ENCODE measurements at regions not wholly inside any gene's neighbourhood (a gene's known extent, or its start where the extent isn't known, plus 50 kb on each side); places are given as distances from the start of the nearest gene placed in this dataset.

DNA sequence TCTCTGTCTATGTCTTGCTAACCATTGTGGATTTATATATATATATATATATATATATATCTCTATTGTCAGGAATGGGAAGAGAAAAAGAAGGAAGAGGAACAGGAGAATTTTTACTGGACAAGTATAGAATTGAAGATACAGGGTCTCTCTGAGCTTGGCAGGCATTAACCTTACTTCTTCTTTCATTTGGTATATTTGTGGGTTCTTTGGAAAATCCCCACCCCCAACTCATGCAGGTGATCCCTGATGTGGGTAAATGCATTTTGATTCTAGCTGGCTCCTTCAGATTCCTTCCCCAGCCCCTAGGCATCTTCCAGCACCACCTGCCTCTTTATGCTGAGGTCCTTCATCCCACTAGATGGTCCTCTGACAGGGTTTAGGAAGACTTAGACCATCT, 78.8 kb upstream of the TRABD2B start:
- H3K27ac ChIP-seq (ENCODE audit: low read depth), result no peak overlapping the region
- ATAC-seq (no peak), DNase-seq (ENCODE audit: low spot score) (no peak)
- H4K20me1 ChIP-seq (replicated peaks; ENCODE audit: insufficient read depth), result no peaks in the 10 kb centered on the region
- Mint-ChIP-seq H3K36me3 (ENCODE audit: low read depth) (no peaks in the 10 kb centered on the region), H3K4me3 (no peak overlapping the region), H3K27me3 (ENCODE audit: insufficient read depth, low read depth, poor library complexity) (peaks cover 6% of the 10 kb centered on the region), H3K4me1 (no peaks in the 10 kb centered on the region; the same call in 2 of the 3 replicates), H3K27ac (no peak overlapping the region), H3K9me3 (no peaks in the 10 kb centered on the region)
- H3K4me1 ChIP-seq (ENCODE audit: insufficient read depth), result no peaks in the 10 kb centered on the region
- H2AFZ ChIP-seq, result no peak overlapping the region
- H3K79me2 ChIP-seq (replicated peaks; ENCODE audit: insufficient read depth), result no peaks in the 10 kb centered on the region
- H3K36me3 ChIP-seq (ENCODE audit: insufficient read depth), result no peaks in the 10 kb centered on the region
- no peak overlapping the region for H3K4me3 ChIP-seq
- H3K9me2 ChIP-seq (ENCODE audit: insufficient read depth), result peaks cover 5% of the 10 kb centered on the region; the same call in 1 of the 2 replicates
- H3K27me3 ChIP-seq (ENCODE audit: insufficient read depth), result no peaks in the 10 kb centered on the region
- H3F3A ChIP-seq (replicated peaks; ENCODE audit: low read depth), result no peaks in the 10 kb centered on the region
- H3K4me2 ChIP-seq, result no peak overlapping the region
- TF ChIP-seq ZNF462 (CRISPR knock-in tag; IDR thresholded peaks at IDR 0.05) (no peak), EZH2phosphoT487 (IDR thresholded peaks at IDR 0.05; ENCODE audit: unreplicated experiment) (no peak), CREB1 (CRISPR knock-in tag; IDR thresholded peaks at IDR 0.05; ENCODE audit: low read depth) (no peak), ZNF114 (CRISPR knock-in tag; IDR thresholded peaks at IDR 0.05) (no peak), POLR2AphosphoS5 (IDR thresholded peaks at IDR 0.05; ENCODE audit: low read depth) (no peak), REST (IDR thresholded peaks at IDR 0.05; ENCODE audit: unreplicated experiment) (no peak), STAT1 (IDR thresholded peaks at IDR 0.05; ENCODE audit: unreplicated experiment) (no peak), JUNB (IDR thresholded peaks at IDR 0.05; ENCODE audit: unreplicated experiment) (no peak), NANOG (IDR thresholded peaks at IDR 0.05; ENCODE audit: borderline replicate concordance) (no peak), CTCF (conservative IDR thresholded peaks at IDR 0.05; ENCODE audit: low read depth in 2 of 2) (no peak), ZNF331 (CRISPR knock-in tag; IDR thresholded peaks at IDR 0.05; ENCODE audit: low read depth) (no peak), EZH2 (IDR thresholded peaks at IDR 0.05; ENCODE audit: low read depth, unreplicated experiment) (no peak)
- TF ChIP-seq, protein P1, sequence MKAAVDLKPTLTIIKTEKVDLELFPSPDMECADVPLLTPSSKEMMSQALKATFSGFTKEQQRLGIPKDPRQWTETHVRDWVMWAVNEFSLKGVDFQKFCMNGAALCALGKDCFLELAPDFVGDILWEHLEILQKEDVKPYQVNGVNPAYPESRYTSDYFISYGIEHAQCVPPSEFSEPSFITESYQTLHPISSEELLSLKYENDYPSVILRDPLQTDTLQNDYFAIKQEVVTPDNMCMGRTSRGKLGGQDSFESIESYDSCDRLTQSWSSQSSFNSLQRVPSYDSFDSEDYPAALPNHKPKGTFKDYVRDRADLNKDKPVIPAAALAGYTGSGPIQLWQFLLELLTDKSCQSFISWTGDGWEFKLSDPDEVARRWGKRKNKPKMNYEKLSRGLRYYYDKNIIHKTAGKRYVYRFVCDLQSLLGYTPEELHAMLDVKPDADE (IDR thresholded peaks at IDR 0.05), result no peak
